Common myeloid progenitor, CD34-positive (primary cell): ENCODE measurements at regions not wholly inside any gene's neighbourhood (a gene's known extent, or its start where the extent isn't known, plus 50 kb on each side); places are given as distances from the start of the nearest gene placed in this dataset.

Experiments used
- CTCF ChIA-PET: fragments of 350-600 bp; sonication (Branson Sonifier 250); formaldehyde crosslinking; loops from one replicate; lab custom pipeline; 2021; ENCODE audit warnings: antibody characterized with exemption; lab: Charles Lee
- POLR2A ChIA-PET: fragments of 350-600 bp; sonication (Branson Sonifier 250); formaldehyde crosslinking; loops from one replicate; lab custom pipeline; 2021; ENCODE audit warnings: antibody characterized with exemption; lab: Charles Lee
- DNase-seq, 3 donors: peaks; one replicate each; pipeline versions ENCODE4 v3.0.0 to v3.0.0-alpha.2; 2013
- H3K27ac ChIP-seq, 2 experiments: 1 replicate in 1 of 2; 2 replicates in 1 of 2; pipeline ENCODE4 v1.7.0; 2013; ENCODE audit warnings: inconsistent platforms in 2 of 2, low read length in 2 of 2, mild to moderate bottlenecking in 2 of 2, low read depth in 1 of 2, moderate library complexity in 1 of 2; ENCODE audit not compliant: severe bottlenecking in 2 of 2, insufficient read depth in 1 of 2, poor library complexity in 1 of 2
- H3K27me3 ChIP-seq, 5 experiments: replicated peaks in 2 of 5; 1 replicate in 3 of 5; 2 replicates in 2 of 5; pipeline versions ENCODE4 v1.6.1 to v1.7.0; 2013; ENCODE audit warnings: low read length in 4 of 5, mild to moderate bottlenecking in 2 of 5, moderate library complexity in 2 of 5, inconsistent platforms in 1 of 5; ENCODE audit not compliant: insufficient read depth in 5 of 5, control insufficient read depth in 4 of 5
- H3K36me3 ChIP-seq, 4 experiments: 1 replicate in 2 of 4; 2 replicates in 2 of 4; pipeline versions ENCODE4 v1.6.1 to v1.7.0; 2013; ENCODE audit warnings: low read length in 3 of 4, control low read depth in 1 of 4, mild to moderate bottlenecking in 1 of 4; ENCODE audit not compliant: control insufficient read depth in 4 of 4, insufficient read depth in 4 of 4
- H3K4me1 ChIP-seq, 4 experiments: 1 replicate in 3 of 4; 2 replicates in 1 of 4; pipeline versions ENCODE4 v1.6.1 to v1.7.1; 2013; ENCODE audit warnings: low read length in 3 of 4, mild to moderate bottlenecking in 3 of 4, control low read depth in 1 of 4, inconsistent platforms in 1 of 4, moderate library complexity in 1 of 4; ENCODE audit not compliant: control insufficient read depth in 4 of 4, insufficient read depth in 4 of 4; ENCODE audit errors: control extremely low read depth in 1 of 4
- H3K4me3 ChIP-seq, 7 experiments: 1 replicate in 4 of 7; 2 replicates in 3 of 7; pipeline versions ENCODE4 v1.5.1 to v1.7.0; 2013; ENCODE audit warnings: mild to moderate bottlenecking in 7 of 7, low read length in 6 of 7, moderate library complexity in 6 of 7, inconsistent platforms in 2 of 7, low read depth in 2 of 7, control low read depth in 1 of 7; ENCODE audit not compliant: insufficient read depth in 4 of 7, control insufficient read depth in 1 of 7; ENCODE audit errors: extremely low read depth in 1 of 7
- H3K9me3 ChIP-seq, 5 experiments: 1 replicate in 4 of 5; 2 replicates in 1 of 5; pipeline versions ENCODE4 v1.6.1 to v1.7.1; 2013; ENCODE audit warnings: low read length in 4 of 5, mild to moderate bottlenecking in 2 of 5, inconsistent platforms in 1 of 5, low read depth in 1 of 5, moderate library complexity in 1 of 5; ENCODE audit not compliant: control insufficient read depth in 4 of 5, insufficient read depth in 2 of 5; ENCODE audit errors: control extremely low read depth in 1 of 5
- WGBS: methylation state at CpG from one replicate; pipeline ENCODE4 v1.1.5; 2013; ENCODE audit not compliant: insufficient coverage; 5-methylcytosine and 5-hydroxymethylcytosine counted together

DNA sequence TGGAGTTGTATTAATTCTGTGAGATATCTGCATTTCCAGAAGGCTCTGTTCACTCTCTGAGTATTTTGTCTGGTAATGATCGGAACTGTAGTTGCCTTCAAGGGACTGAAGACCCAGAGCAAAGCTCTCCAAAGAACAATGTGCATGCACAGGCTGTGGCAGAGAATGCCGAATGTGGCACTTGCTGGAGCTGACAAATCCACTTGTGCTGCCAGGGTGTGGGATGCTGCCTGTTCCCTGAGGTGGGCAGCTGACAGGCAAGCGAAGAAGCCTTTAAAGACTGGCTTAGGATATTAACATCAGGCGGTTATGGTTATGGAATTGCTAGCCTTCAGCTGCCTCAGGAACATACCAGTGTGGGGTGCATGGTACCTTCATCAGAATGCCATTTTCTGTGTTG lies 419.9 kb upstream of the ATP2B1 start:
- ChIA-PET CTCF (interaction anchor here (1.4 kb wide), 1 partner anchor 47 kb away, joined by 3 read pairs; no protein-coding TSS in a partner anchor), POLR2A (no interaction called here)
- WGBS, result 73% methylated on average over 4 of the region's 4 CpGs
- Histone ChIP-seq H3K27ac (no peak overlapping the region), H3K4me3 (no peak overlapping the region), H3K9me3 (no peaks in the 10 kb centered on the region), H3K36me3 (no peaks in the 10 kb centered on the region), H3K27me3 (no peaks in the 10 kb centered on the region), H3K4me1 (no peaks in the 10 kb centered on the region)
- no peak for DNase-seq

DNA sequence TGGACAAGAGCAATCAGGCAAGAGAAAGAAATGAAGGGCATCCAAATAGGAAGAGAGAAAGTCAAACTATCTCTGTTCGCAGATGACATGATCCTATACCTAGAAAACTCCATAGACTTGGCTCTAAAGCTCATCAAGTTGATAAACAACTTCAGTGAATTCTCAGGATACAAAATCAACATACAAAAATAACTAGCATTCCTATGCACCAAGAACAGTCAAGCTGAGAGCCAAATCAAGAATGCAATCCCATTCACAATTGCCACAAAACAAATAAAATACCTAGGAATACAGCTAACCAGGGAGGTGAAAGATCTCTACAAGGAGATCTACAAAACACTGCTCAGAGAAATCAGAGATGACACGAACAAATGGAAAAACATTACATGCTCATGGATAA lies 417.5 kb upstream of the ATP2B1 start:
- 100% methylated on average over 1 of the region's 2 CpGs for WGBS
- Histone ChIP-seq H3K9me3 (peaks cover 0 to 11% (median 6%) of the 10 kb centered on the region in 5 experiments), H3K36me3 (no peaks in the 10 kb centered on the region), H3K27ac (no peak overlapping the region), H3K4me1 (no peaks in the 10 kb centered on the region), H3K4me3 (no peak overlapping the region), H3K27me3 (no peaks in the 10 kb centered on the region)
- POLR2A ChIA-PET, result no interaction called here
- CTCF ChIA-PET, result no interaction called here
- no peak for DNase-seq

- ChIA-PET POLR2A (no interaction called here), CTCF (no interaction called here)
- Histone ChIP-seq H3K4me1 (no peaks in the 10 kb centered on the region), H3K27ac (no peak overlapping the region), H3K36me3 (no peaks in the 10 kb centered on the region), H3K27me3 (no peaks in the 10 kb centered on the region), H3K4me3 (no peak overlapping the region), H3K9me3 (peaks cover 0 to 18% (median 12%) of the 10 kb centered on the region in 5 experiments)
- 100% methylated on average over 7 of the region's 7 CpGs for WGBS
- DNase-seq, result no peak
Observed at GRCh38 chr12:90124914-90125313, 416.3 kb upstream of the ATP2B1 start.

DNA sequence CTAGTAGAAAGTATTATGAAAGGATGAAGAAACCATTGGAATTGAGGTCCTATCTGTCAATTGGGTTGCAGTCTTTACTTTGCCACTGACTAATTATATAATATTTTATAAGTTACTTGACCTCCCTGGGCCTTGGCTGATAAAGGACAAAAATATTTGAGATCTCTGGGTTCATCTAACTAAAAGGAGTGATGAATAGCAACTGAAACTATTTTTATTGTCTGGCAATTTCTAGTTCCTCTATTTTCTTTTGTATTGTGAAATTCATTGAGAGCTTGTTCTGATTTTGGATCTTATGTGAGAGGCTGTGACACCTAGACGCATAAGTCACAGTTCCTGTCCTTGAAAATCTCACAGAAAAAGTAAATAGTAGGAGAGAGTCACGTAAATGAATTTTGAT lies 415.7 kb upstream of the ATP2B1 start:
- CTCF ChIA-PET, result no interaction called here
- WGBS, result 95% methylated on average over 2 of the region's 2 CpGs
- H3K27me3 ChIP-seq, result no peaks in the 10 kb centered on the region
- H3K4me1 ChIP-seq, result no peaks in the 10 kb centered on the region
- POLR2A ChIA-PET, result no interaction called here
- no peak overlapping the region for H3K4me3 ChIP-seq
- peaks cover 0 to 18% (median 12%) of the 10 kb centered on the region in 5 experiments for H3K9me3 ChIP-seq
- peak in 1 of 3 donors; percentile 4 for DNase-seq
- H3K27ac ChIP-seq, result no peak overlapping the region
- H3K36me3 ChIP-seq, result no peaks in the 10 kb centered on the region

- CTCF ChIA-PET, result no interaction called here
- 90% methylated on average over 3 of the region's 3 CpGs for WGBS
Observed at GRCh38 chr12:90122681-90123080, 414.0 kb upstream of the ATP2B1 start.

GRCh38 chr12:90120627-90121026 lies 412.0 kb upstream of the ATP2B1 start:
- H3K36me3 ChIP-seq, result no peaks in the 10 kb centered on the region
- H3K4me3 ChIP-seq, result no peak overlapping the region
- CTCF ChIA-PET, result no interaction called here
- DNase-seq, result peak; percentile 13 to 28 (median 15)
- H3K9me3 ChIP-seq, result peaks cover 0 to 27% (median 17%) of the 10 kb centered on the region in 5 experiments
- POLR2A ChIA-PET, result no interaction called here
- H3K27me3 ChIP-seq, result no peaks in the 10 kb centered on the region
- H3K27ac ChIP-seq, result no peak overlapping the region
- H3K4me1 ChIP-seq, result no peaks in the 10 kb centered on the region

More at GRCh38 chr12:90122681-90123080, 414.0 kb upstream of the ATP2B1 start:
- POLR2A ChIA-PET, result no interaction called here
- Histone ChIP-seq H3K4me3 (no peak overlapping the region), H3K4me1 (no peaks in the 10 kb centered on the region), H3K36me3 (no peaks in the 10 kb centered on the region), H3K27ac (no peak overlapping the region), H3K27me3 (no peaks in the 10 kb centered on the region), H3K9me3 (peaks cover 0 to 21% (median 16%) of the 10 kb centered on the region in 5 experiments)
- no peak for DNase-seq

- CTCF ChIA-PET, result interaction anchor here (1.1 kb wide), 1 partner anchor 12 kb away, joined by 3 read pairs; no protein-coding TSS in a partner anchor
- H3K9me3 ChIP-seq, result peaks cover 0 to 6% (median 0%) of the 10 kb centered on the region in 5 experiments
- H3K4me1 ChIP-seq, result no peaks in the 10 kb centered on the region
- 100% methylated on average over 1 of the region's 1 CpG for WGBS
- H3K27ac ChIP-seq, result no peak overlapping the region
- POLR2A ChIA-PET, result no interaction called here
- no peak for DNase-seq
- no peak overlapping the region for H3K4me3 ChIP-seq
- no peaks in the 10 kb centered on the region for H3K27me3 ChIP-seq
- no peaks in the 10 kb centered on the region for H3K36me3 ChIP-seq
Observed at GRCh38 chr12:90112666-90113065, 404.0 kb upstream of the ATP2B1 start.
